H9 (cell line): ENCODE measurements at regions not wholly inside any gene's neighbourhood (a gene's known extent, or its start where the extent isn't known, plus 50 kb on each side); places are given as distances from the start of the nearest gene placed in this dataset.

Experiments used
- DNase-seq: peaks from one replicate; pipeline ENCODE4 v3.0.0-alpha.2; 2017
- H2AFZ ChIP-seq: one replicate; pipeline ENCODE4 v1.6.1; 2013; ENCODE audit warnings: mild to moderate bottlenecking, low read length, control low read depth, moderate library complexity
- H2AK5ac ChIP-seq: 2 replicates; pipeline ENCODE4 v1.6.1; 2013; ENCODE audit warnings: low read length, control low read depth, mixed read lengths; ENCODE audit not compliant: insufficient read length
- H2BK120ac ChIP-seq: one replicate; pipeline ENCODE4 v1.6.1; 2013; ENCODE audit warnings: low read depth, mild to moderate bottlenecking, low read length, control low read depth, inconsistent platforms; ENCODE audit not compliant: poor library complexity, severe bottlenecking
- H2BK12ac ChIP-seq: 2 replicates; pipeline ENCODE4 v1.6.1; 2013; ENCODE audit warnings: low read length, control low read depth, mixed read lengths, low read depth; ENCODE audit not compliant: insufficient read length
- H2BK15ac ChIP-seq: 2 replicates; pipeline ENCODE4 v1.6.1; 2013; ENCODE audit warnings: low read depth, low read length, control low read depth
- H2BK20ac ChIP-seq: one replicate; pipeline ENCODE4 v1.6.1; 2013; ENCODE audit warnings: low read depth, mild to moderate bottlenecking, low read length, control low read depth, inconsistent platforms; ENCODE audit not compliant: poor library complexity, severe bottlenecking
- H2BK5ac ChIP-seq: 2 replicates; pipeline ENCODE4 v1.6.1; 2013; ENCODE audit warnings: low read length, control low read depth, mixed read lengths; ENCODE audit not compliant: insufficient read length
- H3K14ac ChIP-seq: 2 replicates; pipeline ENCODE4 v1.6.1; 2013; ENCODE audit warnings: low read length, control low read depth; ENCODE audit not compliant: insufficient read depth
- H3K18ac ChIP-seq: 2 replicates; pipeline ENCODE4 v1.6.1; 2013; ENCODE audit warnings: low read depth, mild to moderate bottlenecking, mixed read lengths, low read length, control low read depth; ENCODE audit not compliant: insufficient read length
- H3K23ac ChIP-seq: 2 replicates; pipeline ENCODE4 v1.6.1; 2013; ENCODE audit warnings: low read length, control low read depth, mixed read lengths, low read depth; ENCODE audit not compliant: insufficient read length
- H3K23me2 ChIP-seq: 2 replicates; pipeline ENCODE4 v1.6.1; 2013; ENCODE audit warnings: low read depth, mild to moderate bottlenecking, mixed read lengths, low read length, control low read depth; ENCODE audit not compliant: insufficient read length, poor library complexity, severe bottlenecking
- H3K27ac ChIP-seq: 2 replicates; pipeline ENCODE4 v1.5.1; 2013; ENCODE audit warnings: low read length, control low read depth, mixed read lengths, low read depth; ENCODE audit not compliant: insufficient read length
- H3K27me3 ChIP-seq: 2 replicates; pipeline ENCODE4 v1.6.1; 2013; ENCODE audit warnings: low read length, control low read depth, inconsistent platforms; ENCODE audit not compliant: insufficient read depth
- H3K4ac ChIP-seq: 2 replicates; pipeline ENCODE4 v1.6.1; 2013; ENCODE audit warnings: low read depth, mild to moderate bottlenecking, control low read depth, inconsistent platforms, low read length, moderate library complexity
- H3K4me1 ChIP-seq: 2 replicates; pipeline ENCODE4 v1.6.1; 2013; ENCODE audit warnings: low read length, control low read depth, inconsistent platforms; ENCODE audit not compliant: insufficient read depth
- H3K4me2 ChIP-seq: 2 replicates; pipeline ENCODE4 v1.6.1; 2013; ENCODE audit warnings: low read length, control low read depth, mixed read lengths; ENCODE audit not compliant: insufficient read length, insufficient read depth
- H3K56ac ChIP-seq: 2 replicates; pipeline ENCODE4 v1.6.1; 2013; ENCODE audit warnings: low read depth, mild to moderate bottlenecking, mixed read lengths, low read length, control low read depth; ENCODE audit not compliant: insufficient read length
- H3K79me1 ChIP-seq: 2 replicates; pipeline ENCODE4 v1.6.1; 2013; ENCODE audit warnings: low read depth, mild to moderate bottlenecking, moderate library complexity, low read length, control low read depth, inconsistent platforms; ENCODE audit not compliant: insufficient read depth, poor library complexity, severe bottlenecking
- H3K79me2 ChIP-seq: 2 replicates; pipeline ENCODE4 v1.6.1; 2013; ENCODE audit warnings: low read length, control low read depth, inconsistent platforms; ENCODE audit not compliant: insufficient read depth
- H3K9ac ChIP-seq: 2 replicates; pipeline ENCODE4 v1.6.1; 2013; ENCODE audit warnings: low read length, control low read depth, mixed read lengths; ENCODE audit not compliant: insufficient read length; ENCODE audit errors: extremely low read depth
- H3K9me3 ChIP-seq: one replicate; pipeline ENCODE4 v1.6.1; 2013; ENCODE audit warnings: low read depth, low read length, inconsistent platforms; ENCODE audit not compliant: control insufficient read depth
- H3T11ph ChIP-seq: one replicate; pipeline ENCODE4 v1.6.1; 2013; ENCODE audit warnings: mild to moderate bottlenecking, low read length, control low read depth, inconsistent platforms
- H4K20me1 ChIP-seq: one replicate; pipeline ENCODE4 v1.6.1; 2013; ENCODE audit not compliant: control insufficient read depth, insufficient read length, insufficient read depth
- H4K5ac ChIP-seq: 2 replicates; pipeline ENCODE4 v1.6.1; 2013; ENCODE audit warnings: low read depth, mild to moderate bottlenecking, mixed read lengths, low read length, control low read depth; ENCODE audit not compliant: insufficient read length
- H4K8ac ChIP-seq: replicated peaks from 2 replicates; pipeline ENCODE4 v1.6.1; 2013; ENCODE audit warnings: low read length, control low read depth, mixed read lengths, low read depth; ENCODE audit not compliant: insufficient read length
- H4K91ac ChIP-seq: 2 replicates; pipeline ENCODE4 v1.6.1; 2013; ENCODE audit warnings: low read depth, mild to moderate bottlenecking, moderate library complexity, mixed read lengths, low read length, control low read depth; ENCODE audit not compliant: insufficient read length
- H3K27ac Mint-ChIP-seq, 3 experiments: 2 replicates in 2 of 3; 3 replicates in 1 of 3; pipeline ENCODE4 v1.8.0; 2020 to 2021; ENCODE audit warnings: mixed read lengths in 3 of 3, mild to moderate bottlenecking in 1 of 3, moderate library complexity in 1 of 3
- H3K27me3 Mint-ChIP-seq: 2 replicates; pipeline ENCODE4 v1.8.0; 2021; ENCODE audit warnings: low read depth, mild to moderate bottlenecking, moderate library complexity, mixed read lengths
- H3K36me3 Mint-ChIP-seq, 3 experiments: 2 replicates in 2 of 3; 3 replicates in 1 of 3; pipeline ENCODE4 v1.8.0; 2020 to 2021; ENCODE audit warnings: low read depth in 3 of 3, mixed read lengths in 3 of 3; ENCODE audit not compliant: insufficient read depth in 1 of 3
- H3K4me1 Mint-ChIP-seq, 2 experiments: 2 replicates each; pipeline ENCODE4 v1.8.0; 2020; ENCODE audit warnings: mixed read lengths in 2 of 2
- H3K4me3 Mint-ChIP-seq, 2 experiments: 2 replicates in 1 of 2; 3 replicates in 1 of 2; pipeline ENCODE4 v1.8.0; 2020 to 2021; ENCODE audit warnings: mild to moderate bottlenecking in 2 of 2, mixed read lengths in 2 of 2, moderate library complexity in 1 of 2
- H3K9me3 Mint-ChIP-seq, 2 experiments: 2 replicates in 1 of 2; 3 replicates in 1 of 2; pipeline ENCODE4 v1.8.0; 2020; ENCODE audit warnings: mild to moderate bottlenecking in 2 of 2, mixed read lengths in 2 of 2, moderate library complexity in 1 of 2
- WGBS: extraction: QIAGEN DNeasy Blood & Tissue Kit; methylation state at CpG from one replicate; pipeline ENCODE4 v1.1.7; 2013; ENCODE audit warnings: missing lambda C conversion rate, low lambda C conversion rate, mixed read lengths; ENCODE audit not compliant: insufficient read length; ENCODE audit errors: extremely low coverage; 5-methylcytosine and 5-hydroxymethylcytosine counted together
- TF ChIP-seq, protein P1 (sequence below): fragments of 200-600 bp; sonication (generic); conservative IDR thresholded peaks from 3 replicates; pipeline ENCODE4 v1.8.0; 2021; ENCODE audit warnings: antibody characterized with exemption, mild to moderate bottlenecking

DNA sequence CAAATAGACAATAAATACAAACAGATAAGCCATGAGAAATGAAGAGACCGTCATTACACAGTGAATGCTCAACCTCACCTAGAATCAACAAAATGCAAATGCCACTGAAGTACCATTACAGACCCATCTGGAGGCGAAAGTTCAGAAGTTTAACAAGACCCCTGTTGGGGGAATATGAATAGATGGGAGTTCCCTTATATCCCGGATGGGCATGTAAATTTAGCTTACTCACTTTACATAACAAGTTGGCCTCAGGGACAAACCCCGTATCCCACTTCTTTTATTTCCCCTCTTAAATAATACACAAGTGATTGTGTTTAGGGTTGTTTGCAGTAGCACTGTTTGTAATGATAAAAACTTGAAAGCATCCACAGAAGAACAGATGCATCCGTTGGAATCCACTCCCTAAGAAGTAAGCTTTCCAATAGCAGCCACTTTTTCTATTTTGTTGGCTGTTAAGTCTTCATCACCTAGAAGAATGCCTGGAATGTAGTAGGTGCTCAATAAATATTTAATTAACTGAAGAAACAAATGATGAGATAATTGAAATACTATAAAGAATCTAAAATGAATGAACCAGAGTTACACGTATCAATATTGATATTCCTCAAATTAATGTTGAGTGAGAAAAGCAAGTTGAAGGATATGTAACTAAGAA lies 1076.3 kb upstream of the TENM3 start:
- Histone ChIP-seq H2BK15ac (no peak overlapping the region), H3T11ph (no peak overlapping the region), H2AK5ac (no peak overlapping the region), H3K18ac (no peak overlapping the region), H2BK12ac (no peak overlapping the region), H3K27me3 (peaks cover 5% of the 10 kb centered on the region; the same call in 1 of the 2 replicates), H3K79me2 (no peaks in the 10 kb centered on the region), H4K5ac (no peak overlapping the region), H2AFZ (no peak overlapping the region), H3K4me2 (no peak overlapping the region), H3K4me1 (0 out of 2 replicates have a peak, but pooled peaks cover 4% of the 10 kb centered on the region), H3K56ac (no peak overlapping the region), H3K9me3 (no peaks in the 10 kb centered on the region), H3K23ac (no peak overlapping the region), H2BK5ac (no peak overlapping the region), H2BK20ac (no peak overlapping the region), H3K14ac (no peak overlapping the region), H3K23me2 (no peaks in the 10 kb centered on the region), H2BK120ac (no peak overlapping the region), H4K20me1 (no peaks in the 10 kb centered on the region), H4K8ac (no peak overlapping the region), H4K91ac (no peak overlapping the region), H3K4ac (no peak overlapping the region), H3K79me1 (no peaks in the 10 kb centered on the region), H3K9ac (no peak overlapping the region), H3K27ac (no peak overlapping the region)
- Mint-ChIP-seq H3K4me3 (no peak overlapping the region), H3K4me1 (peaks cover 29 to 31% of the 10 kb centered on the region in 2 experiments), H3K27ac (no peak overlapping the region), H3K9me3 (no peaks in the 10 kb centered on the region; a peak in 2 of 5 replicates), H3K27me3 (peaks cover 86% of the 10 kb centered on the region), H3K36me3 (no peaks in the 10 kb centered on the region; a peak in 1 of 7 replicates)
- no CpG with 5 or more reads among the region's 6 CpGs for WGBS
- DNase-seq = peak; percentile 47
- TF ChIP-seq, protein P1, sequence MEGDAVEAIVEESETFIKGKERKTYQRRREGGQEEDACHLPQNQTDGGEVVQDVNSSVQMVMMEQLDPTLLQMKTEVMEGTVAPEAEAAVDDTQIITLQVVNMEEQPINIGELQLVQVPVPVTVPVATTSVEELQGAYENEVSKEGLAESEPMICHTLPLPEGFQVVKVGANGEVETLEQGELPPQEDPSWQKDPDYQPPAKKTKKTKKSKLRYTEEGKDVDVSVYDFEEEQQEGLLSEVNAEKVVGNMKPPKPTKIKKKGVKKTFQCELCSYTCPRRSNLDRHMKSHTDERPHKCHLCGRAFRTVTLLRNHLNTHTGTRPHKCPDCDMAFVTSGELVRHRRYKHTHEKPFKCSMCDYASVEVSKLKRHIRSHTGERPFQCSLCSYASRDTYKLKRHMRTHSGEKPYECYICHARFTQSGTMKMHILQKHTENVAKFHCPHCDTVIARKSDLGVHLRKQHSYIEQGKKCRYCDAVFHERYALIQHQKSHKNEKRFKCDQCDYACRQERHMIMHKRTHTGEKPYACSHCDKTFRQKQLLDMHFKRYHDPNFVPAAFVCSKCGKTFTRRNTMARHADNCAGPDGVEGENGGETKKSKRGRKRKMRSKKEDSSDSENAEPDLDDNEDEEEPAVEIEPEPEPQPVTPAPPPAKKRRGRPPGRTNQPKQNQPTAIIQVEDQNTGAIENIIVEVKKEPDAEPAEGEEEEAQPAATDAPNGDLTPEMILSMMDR = no peak
